ENCODE measurements at regions not wholly inside any gene's neighbourhood (a gene's known extent, or its start where the extent isn't known, plus 50 kb on each side); places are given as distances from the start of the nearest gene placed in this dataset.

GRCh38 chr3:168223085-168223484 is 127.4 kb upstream of the GOLIM4 start:
- TF ChIP-seq CTCF (conservative IDR thresholded peaks at IDR 0.05) (no peak), ZFX (IDR thresholded peaks at IDR 0.05) (no peak)
